ENCODE measurements at regions not wholly inside any gene's neighbourhood (a gene's known extent, or its start where the extent isn't known, plus 50 kb on each side); places are given as distances from the start of the nearest gene placed in this dataset.

- no peak for DNase-seq (ENCODE audit: low read depth)
Measured at GRCh38 chr3:110813541-110813940, 258.1 kb upstream of the NECTIN3 start.

- DNase-seq (ENCODE audit: low read depth), result peak; percentile 2
Measured at GRCh38 chr3:110814170-110815007, 257.2 kb upstream of the NECTIN3 start.

GRCh38 chr3:110815008-110815583 is 256.5 kb upstream of the NECTIN3 start:
- no peak for DNase-seq (ENCODE audit: low read depth)

GRCh38 chr3:110816008-110816407 is 255.6 kb upstream of the NECTIN3 start:
- DNase-seq (ENCODE audit: low read depth), result no peak

- no peak for DNase-seq (ENCODE audit: low read depth)
Measured at GRCh38 chr3:110821586-110821985, 250.0 kb upstream of the NECTIN3 start.

- no peak for DNase-seq (ENCODE audit: low read depth)
Measured at GRCh38 chr3:110822971-110823370, 248.6 kb upstream of the NECTIN3 start.

- DNase-seq (ENCODE audit: low read depth), result no peak
Measured at GRCh38 chr3:110846971-110847370, 224.6 kb upstream of the NECTIN3 start.

GRCh38 chr3:110849064-110849463 is 222.6 kb upstream of the NECTIN3 start:
- DNase-seq (ENCODE audit: low read depth), result no peak

GRCh38 chr3:110851736-110852135 is 219.9 kb upstream of the NECTIN3 start:
- DNase-seq (ENCODE audit: low read depth), result no peak

GRCh38 chr3:110855207-110855606 is 216.4 kb upstream of the NECTIN3 start:
- no peak for DNase-seq (ENCODE audit: low read depth)

GRCh38 chr3:110856916-110857315 is 214.7 kb upstream of the NECTIN3 start:
- DNase-seq (ENCODE audit: low read depth), result no peak

GRCh38 chr3:110858549-110858948 is 213.1 kb upstream of the NECTIN3 start:
- DNase-seq (ENCODE audit: low read depth), result no peak

- no peak for DNase-seq (ENCODE audit: low read depth)
Measured at GRCh38 chr3:110859336-110859735, 212.3 kb upstream of the NECTIN3 start.

- no peak for DNase-seq (ENCODE audit: low read depth)
Measured at GRCh38 chr3:110859993-110860392, 211.6 kb upstream of the NECTIN3 start.

GRCh38 chr3:110865934-110866333 is 205.7 kb upstream of the NECTIN3 start:
- DNase-seq (ENCODE audit: low read depth), result no peak

- DNase-seq (ENCODE audit: low read depth), result no peak
Measured at GRCh38 chr3:110868106-110868505, 203.5 kb upstream of the NECTIN3 start.

GRCh38 chr3:110869736-110870135 is 201.9 kb upstream of the NECTIN3 start:
- no peak for DNase-seq (ENCODE audit: low read depth)

GRCh38 chr3:110871869-110872268 is 199.7 kb upstream of the NECTIN3 start:
- DNase-seq (ENCODE audit: low read depth), result no peak

- no peak for DNase-seq (ENCODE audit: low read depth)
Measured at GRCh38 chr3:110878692-110879091, 192.9 kb upstream of the NECTIN3 start.

- DNase-seq (ENCODE audit: low read depth), result no peak
Measured at GRCh38 chr3:110881069-110881468, 190.5 kb upstream of the NECTIN3 start.

- no peak for DNase-seq (ENCODE audit: low read depth)
Measured at GRCh38 chr3:110886222-110886893, 185.3 kb upstream of the NECTIN3 start.

- no peak for DNase-seq (ENCODE audit: low read depth)
Measured at GRCh38 chr3:110887176-110887575, 184.4 kb upstream of the NECTIN3 start.
